ENCODE measurements at regions not wholly inside any gene's neighbourhood (a gene's known extent, or its start where the extent isn't known, plus 50 kb on each side); places are given as distances from the start of the nearest gene placed in this dataset.

GRCh38 chr3:154662851-154663250 lies 232.9 kb upstream of the GPR149 start:
- TF ChIP-seq CTCF (IDR thresholded peaks at IDR 0.05), result no peak
- H3K9me3 ChIP-seq, result peaks cover 0 to 2% of the 10 kb centered on the region in 2 donors
- no peak overlapping the region for H3K4me3 ChIP-seq
- no peaks in the 10 kb centered on the region for H3K36me3 ChIP-seq
- H3K27me3 ChIP-seq, result no peaks in the 10 kb centered on the region
- no peak for DNase-seq
- H3K27ac ChIP-seq, result no peak overlapping the region
- H3K4me1 ChIP-seq, result no peaks in the 10 kb centered on the region
- ATAC-seq, result no peak
- intact Hi-C loops (cut with DNase I), result no loop called here

- ATAC-seq, result no peak
- Histone ChIP-seq H3K9me3 (peaks cover 0 to 2% of the 10 kb centered on the region in 2 donors), H3K4me3 (no peak overlapping the region), H3K36me3 (no peaks in the 10 kb centered on the region), H3K27me3 (no peaks in the 10 kb centered on the region), H3K27ac (no peak overlapping the region), H3K4me1 (no peaks in the 10 kb centered on the region)
- DNase-seq, result no peak
- intact Hi-C loops (cut with DNase I), result no loop called here
- TF ChIP-seq CTCF (IDR thresholded peaks at IDR 0.05), result no peak
Measured at GRCh38 chr3:154660811-154661210, 230.8 kb upstream of the GPR149 start.

- intact Hi-C loops (cut with DNase I), result no loop called here
- no peaks in the 10 kb centered on the region for H3K36me3 ChIP-seq
- no peak overlapping the region for H3K4me3 ChIP-seq
- no peak for DNase-seq
- no peaks in the 10 kb centered on the region for H3K9me3 ChIP-seq
- no peaks in the 10 kb centered on the region for H3K4me1 ChIP-seq
- no peak overlapping the region for H3K27ac ChIP-seq
- H3K27me3 ChIP-seq, result no peaks in the 10 kb centered on the region
- TF ChIP-seq CTCF (IDR thresholded peaks at IDR 0.05), result no peak
- no peak for ATAC-seq
Measured at GRCh38 chr3:154658000-154658399, 228.0 kb upstream of the GPR149 start.

GRCh38 chr3:154657218-154657617 lies 227.2 kb upstream of the GPR149 start:
- TF ChIP-seq CTCF (IDR thresholded peaks at IDR 0.05), result no peak
- ATAC-seq, result no peak

GRCh38 chr3:154656486-154656885 lies 226.5 kb upstream of the GPR149 start:
- H3K27ac ChIP-seq, result no peak overlapping the region
- ATAC-seq, result no peak
- H3K4me3 ChIP-seq, result no peak overlapping the region
- no peak for DNase-seq
- H3K9me3 ChIP-seq, result no peaks in the 10 kb centered on the region
- no peaks in the 10 kb centered on the region for H3K36me3 ChIP-seq
- H3K4me1 ChIP-seq, result no peaks in the 10 kb centered on the region
- TF ChIP-seq CTCF (IDR thresholded peaks at IDR 0.05), result no peak
- intact Hi-C loops (cut with DNase I), result no loop called here
- no peaks in the 10 kb centered on the region for H3K27me3 ChIP-seq

More at GRCh38 chr3:154657218-154657617, 227.2 kb upstream of the GPR149 start:
- H3K4me1 ChIP-seq, result no peaks in the 10 kb centered on the region
- no peak for DNase-seq
- H3K36me3 ChIP-seq, result no peaks in the 10 kb centered on the region
- intact Hi-C loops (cut with DNase I), result no loop called here
- no peak overlapping the region for H3K27ac ChIP-seq
- no peaks in the 10 kb centered on the region for H3K27me3 ChIP-seq
- no peak overlapping the region for H3K4me3 ChIP-seq
- H3K9me3 ChIP-seq, result no peaks in the 10 kb centered on the region
